Activated T-cell treated with anti-CD3 and anti-CD28 coated beads, Interleukin-2, amount 50 U/mL, for 4 hours (primary cell): ENCODE measurements at regions not wholly inside any gene's neighbourhood (a gene's known extent, or its start where the extent isn't known, plus 50 kb on each side); places are given as distances from the start of the nearest gene placed in this dataset.
"Not testable (repeated sequence)": the region's sequence is repeated elsewhere in the genome, so short reads cannot be mapped to it uniquely, and the experiment has no call there.

ENCODE experiments used
- ATAC-seq, 2 donors: fragments of 200-7000 bp; cut with Tn5 transposase; one replicate each; pipeline ENCODE4 v1.10.0; 2021
- DNase-seq: peaks from one replicate; pipeline ENCODE4 v3.0.0-alpha.2; 2020
- H3K27me3 Mint-ChIP-seq: one replicate; pipeline ENCODE4 v1.8.0; 2021; ENCODE audit warnings: low read depth, mixed read lengths
- H3K36me3 Mint-ChIP-seq: one replicate; pipeline ENCODE4 v1.8.0; 2022; ENCODE audit warnings: mixed read lengths; ENCODE audit not compliant: insufficient read depth
- H3K4me1 Mint-ChIP-seq: one replicate; pipeline ENCODE4 v1.8.0; 2021; ENCODE audit warnings: low read depth, mixed read lengths
- H3K4me3 Mint-ChIP-seq: one replicate; pipeline ENCODE4 v1.8.0; 2021; ENCODE audit warnings: mild to moderate bottlenecking, moderate library complexity, mixed read lengths
- H3K9me3 Mint-ChIP-seq: one replicate; pipeline ENCODE4 v1.8.0; 2021; ENCODE audit warnings: mixed read lengths

- H3K4me3 Mint-ChIP-seq: no peak overlapping the region
- H3K27me3 Mint-ChIP-seq: peaks cover 23% of the 10 kb centered on the region
- no peaks in the 10 kb centered on the region for H3K36me3 Mint-ChIP-seq
- DNase-seq (no peak), ATAC-seq (no peak)
- H3K4me1 Mint-ChIP-seq: no peaks in the 10 kb centered on the region
- no peaks in the 10 kb centered on the region for H3K9me3 Mint-ChIP-seq
These were observed 60.7 kb upstream of the DHRSX start for GRCh38 chrX:2561456-2561855.

GRCh38 chrX:2559124-2559523 lies 58.3 kb upstream of the DHRSX start:
- no peaks in the 10 kb centered on the region for H3K4me1 Mint-ChIP-seq
- no peaks in the 10 kb centered on the region for H3K9me3 Mint-ChIP-seq
- DNase-seq (no peak), ATAC-seq (no peak)
- H3K27me3 Mint-ChIP-seq: peaks cover 30% of the 10 kb centered on the region
- H3K36me3 Mint-ChIP-seq: no peaks in the 10 kb centered on the region
- H3K4me3 Mint-ChIP-seq: no peak overlapping the region

GRCh38 chrX:2554891-2555290 lies 54.1 kb upstream of the DHRSX start:
- Mint-ChIP-seq H3K4me1 (no peaks in the 10 kb centered on the region), H3K27me3 (peaks cover 31% of the 10 kb centered on the region), H3K4me3 (no peak overlapping the region), H3K36me3 (no peaks in the 10 kb centered on the region), H3K9me3 (no peaks in the 10 kb centered on the region)
- ATAC-seq: no peak
- no peak for DNase-seq

GRCh38 chrX:2554066-2554465 lies 53.3 kb upstream of the DHRSX start:
- H3K4me3 Mint-ChIP-seq, H3K9me3 Mint-ChIP-seq, ATAC-seq, DNase-seq, H3K36me3 Mint-ChIP-seq, H3K4me1 Mint-ChIP-seq: not testable (repeated sequence)
- H3K27me3 Mint-ChIP-seq: peaks cover 29% of the 10 kb centered on the region

- Mint-ChIP-seq H3K4me3 (no peak overlapping the region), H3K27me3 (peaks cover 27% of the 10 kb centered on the region), H3K36me3 (no peaks in the 10 kb centered on the region), H3K4me1 (no peaks in the 10 kb centered on the region), H3K9me3 (no peaks in the 10 kb centered on the region)
- ATAC-seq: no peak
- DNase-seq: no peak
These were observed 51.9 kb upstream of the DHRSX start for GRCh38 chrX:2552621-2553201.

GRCh38 chrX:2550328-2551020 lies 49.7 kb upstream of the DHRSX start:
- no peak for ATAC-seq
- no peak overlapping the region for H3K4me3 Mint-ChIP-seq
- peaks cover 9% of the 10 kb centered on the region for H3K9me3 Mint-ChIP-seq
- H3K27me3 Mint-ChIP-seq: peaks cover 9% of the 10 kb centered on the region
- no peaks in the 10 kb centered on the region for H3K36me3 Mint-ChIP-seq
- no peaks in the 10 kb centered on the region for H3K4me1 Mint-ChIP-seq
- DNase-seq: no peak
